A673 (cell line): ENCODE measurements at regions not wholly inside any gene's neighbourhood (a gene's known extent, or its start where the extent isn't known, plus 50 kb on each side); places are given as distances from the start of the nearest gene placed in this dataset.

Experiments used
- BruUV-seq: library from RNA; stranded (reverse); fragments of 400-500 nt; replicated peaks from 2 replicates; lab custom pipeline; 2021; lab: Mats Ljungman, UMichigan
- CTCF ChIA-PET: fragments of 300-600 bp; sonication (Branson Sonifier 250); formaldehyde crosslinking; loops from one replicate; lab custom pipeline; 2022; ENCODE audit warnings: antibody characterized with exemption; lab: Charles Lee
- POLR2A ChIA-PET: fragments of 300-600 bp; sonication (Branson Sonifier 250); formaldehyde crosslinking; loops from one replicate; lab custom pipeline; 2022; ENCODE audit warnings: antibody characterized with exemption; ENCODE audit not compliant: low non-redundant PET; lab: Charles Lee
- DNase-seq: peaks from one replicate; pipeline ENCODE4 v3.0.0-alpha.2; 2015; ENCODE audit warnings: low spot score
- H3K27ac ChIP-seq: fragments of 200-600 bp; sonication (generic); 2 replicates; pipeline ENCODE4 v1.5.1; 2016; ENCODE audit warnings: mixed run types, low read depth, mild to moderate bottlenecking, mixed read lengths, antibody characterized with exemption, low read length; ENCODE audit not compliant: poor library complexity, severe bottlenecking
- H3K27me3 ChIP-seq: fragments of 200-600 bp; sonication (generic); replicated peaks from 2 replicates; pipeline ENCODE4 v1.6.1; 2017; ENCODE audit warnings: mixed run types, low read depth, mild to moderate bottlenecking, mixed read lengths, antibody characterized with exemption, low read length; ENCODE audit not compliant: insufficient read depth, poor library complexity
- H3K36me3 ChIP-seq: fragments of 200-600 bp; sonication (generic); 2 replicates; pipeline ENCODE4 v1.6.1; 2016; ENCODE audit warnings: mixed run types, mild to moderate bottlenecking, mixed read lengths, antibody characterized with exemption, low read length; ENCODE audit not compliant: insufficient read depth, poor library complexity, severe bottlenecking
- H3K4me1 ChIP-seq: fragments of 200-600 bp; sonication (generic); 2 replicates; pipeline ENCODE4 v1.6.1; 2017; ENCODE audit warnings: mixed run types, mild to moderate bottlenecking, mixed read lengths, antibody characterized with exemption, low read length; ENCODE audit not compliant: insufficient read depth, poor library complexity, severe bottlenecking
- H3K4me3 ChIP-seq: fragments of 200-600 bp; sonication (generic); 2 replicates; pipeline ENCODE4 v1.5.1; 2016; ENCODE audit warnings: low read depth, mixed run types, mild to moderate bottlenecking, mixed read lengths, low read length; ENCODE audit not compliant: poor library complexity, severe bottlenecking
- H3K9me3 ChIP-seq: fragments of 200-600 bp; sonication (generic); 2 replicates; pipeline ENCODE4 v1.6.1; 2016; ENCODE audit warnings: mixed run types, low read depth, mild to moderate bottlenecking, mixed read lengths, antibody characterized with exemption, low read length; ENCODE audit not compliant: poor library complexity, severe bottlenecking
- EZH2 ChIP-seq: fragments of 200-600 bp; sonication (generic); IDR thresholded peaks from 2 replicates; pipeline ENCODE4 v1.6.1; 2017; ENCODE audit warnings: borderline replicate concordance, low read depth, mild to moderate bottlenecking, mixed read lengths, antibody characterized with exemption, low read length; ENCODE audit not compliant: poor library complexity, severe bottlenecking
- intact Hi-C: fragments of 100-400 bp; cut with micrococcal nuclease; formaldehyde crosslinking; loops from one replicate; pipeline ENCODE4 v1.10.0; 2022; ENCODE audit not compliant: unreplicated experiment
- TF ChIP-seq, protein P1 (sequence below): fragments of 300-800, 200-600 bp; sonication (generic); conservative IDR thresholded peaks from 2 replicates; pipeline ENCODE4 v1.5.1; 2017; ENCODE audit warnings: low read depth, mild to moderate bottlenecking, antibody characterized with exemption, low read length, moderate library complexity, mixed read lengths

DNA sequence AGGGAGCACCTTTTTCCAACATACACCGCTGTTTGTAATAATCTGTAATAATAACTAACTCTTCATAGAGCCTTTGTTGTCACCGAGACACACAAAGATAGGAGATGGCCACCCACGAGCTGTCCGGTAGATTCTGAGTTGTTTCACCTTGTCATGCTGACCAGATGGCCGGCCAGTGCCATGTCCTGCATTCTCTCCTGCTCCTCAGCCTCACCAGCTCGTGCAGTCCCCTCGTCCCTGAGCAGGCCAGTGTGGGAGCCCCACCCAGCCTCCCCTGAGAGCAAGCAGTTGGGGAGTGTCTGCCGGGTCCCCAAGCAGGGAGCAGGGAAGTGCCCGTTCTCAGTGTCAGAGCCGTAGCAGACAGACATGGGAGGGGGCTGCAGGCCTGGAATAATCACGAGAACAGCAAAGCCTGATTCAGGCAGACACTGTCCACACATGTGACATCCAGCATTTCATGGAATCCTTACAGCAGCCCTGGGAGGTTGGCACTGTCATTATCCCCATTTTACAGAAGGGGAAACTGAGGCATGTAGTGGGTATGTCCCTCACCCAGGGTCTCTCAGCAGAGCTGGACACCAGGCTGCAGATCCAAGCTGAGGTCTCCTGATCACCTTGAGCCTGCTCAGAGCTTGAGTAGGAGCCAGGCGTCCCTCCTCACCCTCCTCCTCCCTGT is 178.5 kb upstream of the CIBAR2 start:
- no peak for DNase-seq
- ChIA-PET CTCF (no interaction called here), POLR2A (no interaction called here)
- TF ChIP-seq, protein P1, sequence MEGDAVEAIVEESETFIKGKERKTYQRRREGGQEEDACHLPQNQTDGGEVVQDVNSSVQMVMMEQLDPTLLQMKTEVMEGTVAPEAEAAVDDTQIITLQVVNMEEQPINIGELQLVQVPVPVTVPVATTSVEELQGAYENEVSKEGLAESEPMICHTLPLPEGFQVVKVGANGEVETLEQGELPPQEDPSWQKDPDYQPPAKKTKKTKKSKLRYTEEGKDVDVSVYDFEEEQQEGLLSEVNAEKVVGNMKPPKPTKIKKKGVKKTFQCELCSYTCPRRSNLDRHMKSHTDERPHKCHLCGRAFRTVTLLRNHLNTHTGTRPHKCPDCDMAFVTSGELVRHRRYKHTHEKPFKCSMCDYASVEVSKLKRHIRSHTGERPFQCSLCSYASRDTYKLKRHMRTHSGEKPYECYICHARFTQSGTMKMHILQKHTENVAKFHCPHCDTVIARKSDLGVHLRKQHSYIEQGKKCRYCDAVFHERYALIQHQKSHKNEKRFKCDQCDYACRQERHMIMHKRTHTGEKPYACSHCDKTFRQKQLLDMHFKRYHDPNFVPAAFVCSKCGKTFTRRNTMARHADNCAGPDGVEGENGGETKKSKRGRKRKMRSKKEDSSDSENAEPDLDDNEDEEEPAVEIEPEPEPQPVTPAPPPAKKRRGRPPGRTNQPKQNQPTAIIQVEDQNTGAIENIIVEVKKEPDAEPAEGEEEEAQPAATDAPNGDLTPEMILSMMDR, result no peak
- TF ChIP-seq EZH2, result no peak
- no peaks in the 10 kb centered on the region for H3K36me3 ChIP-seq
- intact Hi-C loops, result no loop called here
- H3K27ac ChIP-seq, result no peak overlapping the region
- H3K9me3 ChIP-seq, result no peaks in the 10 kb centered on the region
- H3K27me3 ChIP-seq, result no peaks in the 10 kb centered on the region
- no peak overlapping the region for H3K4me3 ChIP-seq
- BruUV-seq, result no TSS peak
- H3K4me1 ChIP-seq, result peaks cover 17% of the 10 kb centered on the region

DNA sequence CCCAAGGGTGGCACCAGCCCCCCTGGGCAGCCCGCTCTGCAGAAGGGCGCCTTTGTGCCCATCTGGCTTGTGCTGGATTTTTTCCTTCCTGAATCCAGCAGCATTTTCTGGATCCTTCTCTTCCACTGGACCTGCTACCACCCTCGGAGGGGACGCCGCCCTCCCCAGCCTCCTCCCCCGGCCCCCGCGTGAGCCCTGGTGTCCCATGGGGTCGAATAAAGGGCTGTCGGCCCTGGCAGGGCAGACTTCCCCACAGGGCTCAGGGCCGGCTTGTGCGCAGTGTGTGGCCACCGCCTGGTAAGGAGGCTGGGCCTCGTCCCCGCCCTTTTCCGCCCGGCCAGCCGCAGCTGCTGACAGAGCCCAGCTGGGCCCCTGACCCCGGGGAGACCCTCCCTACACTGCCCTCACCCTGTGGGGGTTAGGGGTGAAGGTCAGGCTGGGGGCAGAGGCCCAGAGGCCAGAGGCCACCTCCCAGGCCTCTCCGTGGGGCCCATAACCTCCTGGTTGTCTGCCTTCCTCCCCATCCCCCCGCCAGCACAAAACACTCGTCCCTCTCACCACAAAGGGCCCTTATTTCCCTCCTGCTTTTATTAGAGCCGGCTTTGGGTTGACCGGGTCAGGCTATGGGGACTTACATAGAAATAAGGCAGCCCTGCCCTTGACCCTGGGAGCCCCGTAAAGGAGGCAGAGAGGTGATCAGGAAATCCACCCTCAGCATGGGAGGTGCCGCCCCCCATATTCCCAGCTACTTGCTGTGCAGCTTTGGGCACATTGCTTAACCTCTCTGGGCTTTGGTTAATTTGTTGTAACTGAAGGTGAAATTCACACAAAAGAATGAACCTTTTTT is 179.3 kb upstream of the CIBAR2 start:
- no peak for DNase-seq
- no TSS peak for BruUV-seq
- H3K27ac ChIP-seq, result no peak overlapping the region

DNA sequence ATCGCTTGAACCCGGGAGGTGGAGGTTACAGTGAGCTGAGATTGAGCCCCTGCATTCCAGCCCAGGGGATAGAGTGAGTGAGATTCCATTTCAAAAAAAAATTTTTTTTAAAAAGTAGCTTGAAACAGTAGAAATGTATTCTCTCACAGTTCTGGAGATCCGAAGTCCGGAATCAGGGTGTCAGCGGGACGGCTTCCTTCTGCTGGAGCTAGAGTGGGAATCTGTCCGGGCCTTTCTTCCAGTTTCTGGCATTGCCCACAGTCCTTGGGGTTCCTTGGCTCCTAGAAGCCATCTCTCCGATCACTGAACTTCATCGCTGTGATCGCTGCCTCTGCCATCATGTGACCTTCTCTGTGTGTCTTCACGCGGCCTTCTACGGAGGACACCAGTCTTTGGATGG is 181.2 kb upstream of the CIBAR2 start:
- intact Hi-C loops, result no loop called here
- Histone ChIP-seq H3K36me3 (no peaks in the 10 kb centered on the region), H3K27ac (no peak overlapping the region), H3K4me1 (peaks cover 7% of the 10 kb centered on the region), H3K9me3 (no peaks in the 10 kb centered on the region), H3K4me3 (no peak overlapping the region), H3K27me3 (no peaks in the 10 kb centered on the region)
- no TSS peak for BruUV-seq
- no peak for DNase-seq
- TF ChIP-seq, protein P1, result no peak
- no peak for TF ChIP-seq EZH2
- POLR2A ChIA-PET, result no interaction called here
- CTCF ChIA-PET, result no interaction called here

More for the DNA sequence above, 179.3 kb upstream of the CIBAR2 start:
- Histone ChIP-seq H3K36me3 (no peaks in the 10 kb centered on the region), H3K9me3 (no peaks in the 10 kb centered on the region), H3K4me3 (no peak overlapping the region), H3K27me3 (no peaks in the 10 kb centered on the region), H3K4me1 (peaks cover 14% of the 10 kb centered on the region)
- POLR2A ChIA-PET, result no interaction called here
- intact Hi-C loops, result no loop called here
- TF ChIP-seq EZH2, result no peak
- TF ChIP-seq, protein P1, result no peak
- CTCF ChIA-PET, result no interaction called here
